BLaER1 treated with 17β-estradiol and CSF1 and Interleukin-3, amounts not matched to agents 10 nM and 100 nM (cell line): ENCODE measurements at regions not wholly inside any gene's neighbourhood (a gene's known extent, or its start where the extent isn't known, plus 50 kb on each side); places are given as distances from the start of the nearest gene placed in this dataset.
A peak's percentile ranks its signal among the peaks of the same experiment; 100 is the strongest.

ENCODE experiments used
- H3K27ac ChIP-seq, 11 experiments: shearing (Covaris generic); formaldehyde crosslinking; 2 replicates each; pipeline ENCODE4 v1.8.1; 2022
- H3K27me3 ChIP-seq, 11 experiments: shearing (Covaris generic); formaldehyde crosslinking; 2 replicates each; pipeline ENCODE4 v1.8.1; 2022
- H3K36me3 ChIP-seq, 11 experiments: shearing (Covaris generic); formaldehyde crosslinking; 2 replicates each; pipeline ENCODE4 v1.8.1; 2022
- H3K4me1 ChIP-seq, 10 experiments: shearing (Covaris generic); formaldehyde crosslinking; 2 replicates each; pipeline ENCODE4 v1.8.1; 2022
- H3K4me2 ChIP-seq, 11 experiments: shearing (Covaris generic); formaldehyde crosslinking; 2 replicates each; pipeline ENCODE4 v1.8.1; 2022
- H3K4me3 ChIP-seq, 10 experiments: shearing (Covaris generic); formaldehyde crosslinking; 2 replicates each; pipeline ENCODE4 v1.8.1; 2022
- H3K9ac ChIP-seq, 11 experiments: shearing (Covaris generic); formaldehyde crosslinking; 2 replicates each; pipeline ENCODE4 v1.8.1; 2022
- H3K9me3 ChIP-seq, 11 experiments: shearing (Covaris generic); formaldehyde crosslinking; replicated peaks in 1 of 11; 2 replicates each; pipeline ENCODE4 v1.8.1; 2022
- H4K20me1 ChIP-seq, 11 experiments: shearing (Covaris generic); formaldehyde crosslinking; 2 replicates each; pipeline ENCODE4 v1.8.1; 2022
- Cebpa-rat ChIP-seq, 11 experiments: shearing (Covaris generic); IDR thresholded peaks; 2 replicates each; pipeline ENCODE4 v1.8.1; 2022

GRCh38 chr6:74626288-74626687 lies 579.6 kb downstream of the COL12A1 start:
- no peak overlapping the region for H3K27ac ChIP-seq
- no peak overlapping the region for H3K9ac ChIP-seq
- no peak for TF ChIP-seq Cebpa-rat (IDR thresholded peaks at IDR 0.05)
- peaks cover 16 to 25% (median 21%) of the 10 kb centered on the region in 11 experiments for H3K9me3 ChIP-seq
- H3K4me2 ChIP-seq, result no peak overlapping the region
- no peak overlapping the region for H3K4me3 ChIP-seq
- H3K4me1 ChIP-seq, result no peaks in the 10 kb centered on the region
- no peaks in the 10 kb centered on the region for H4K20me1 ChIP-seq
- H3K36me3 ChIP-seq, result no peaks in the 10 kb centered on the region; a peak in 1 of 22 replicates
- no peaks in the 10 kb centered on the region for H3K27me3 ChIP-seq

- H3K4me3 ChIP-seq, result no peak overlapping the region
- H3K9me3 ChIP-seq, result peaks cover 16 to 30% (median 21%) of the 10 kb centered on the region in 11 experiments
- H3K27me3 ChIP-seq, result no peaks in the 10 kb centered on the region
- H3K4me2 ChIP-seq, result no peak overlapping the region
- H3K36me3 ChIP-seq, result no peaks in the 10 kb centered on the region; a peak in 1 of 22 replicates
- no peaks in the 10 kb centered on the region for H4K20me1 ChIP-seq
- 0 out of 22 replicates have a peak, but pooled peaks of 1 of the 11 experiments have one; percentile 50 for TF ChIP-seq Cebpa-rat (IDR thresholded peaks at IDR 0.05)
- H3K9ac ChIP-seq, result no peak overlapping the region
- H3K27ac ChIP-seq, result no peak overlapping the region
- H3K4me1 ChIP-seq, result no peaks in the 10 kb centered on the region
These were observed 582.8 kb downstream of the COL12A1 start for GRCh38 chr6:74623027-74623426.

- H3K9ac ChIP-seq, result no peak overlapping the region
These were observed 594.6 kb downstream of the COL12A1 start for GRCh38 chr6:74611220-74611619.

GRCh38 chr6:74610352-74610751 lies 595.5 kb downstream of the COL12A1 start:
- H3K9me3 ChIP-seq, result no peaks in the 10 kb centered on the region
- H3K27ac ChIP-seq, result no peak overlapping the region
- no peak overlapping the region for H3K9ac ChIP-seq
- peaks cover 0 to 54% (median 0%) of the 10 kb centered on the region in 10 experiments; a peak in 6 of 20 replicates for H3K4me1 ChIP-seq
- no peak for TF ChIP-seq Cebpa-rat (IDR thresholded peaks at IDR 0.05)
- no peaks in the 10 kb centered on the region for H3K36me3 ChIP-seq
- H3K4me2 ChIP-seq, result peak overlapping the region in 2 of 11 experiments; percentile 8 to 18; a peak in 2 of 22 replicates
- no peaks in the 10 kb centered on the region for H4K20me1 ChIP-seq
- no peaks in the 10 kb centered on the region for H3K27me3 ChIP-seq
- H3K4me3 ChIP-seq, result no peak overlapping the region

More at GRCh38 chr6:74611220-74611619, 594.6 kb downstream of the COL12A1 start:
- Histone ChIP-seq H3K27ac (no peak overlapping the region), H3K9me3 (peaks cover 0 to under 1% (median 0%) of the 10 kb centered on the region in 11 experiments; a peak in 2 of 22 replicates), H4K20me1 (no peaks in the 10 kb centered on the region), H3K4me1 (peaks cover 0 to 45% (median 0%) of the 10 kb centered on the region in 10 experiments; a peak in 6 of 20 replicates), H3K4me2 (no peak overlapping the region), H3K36me3 (no peaks in the 10 kb centered on the region), H3K27me3 (no peaks in the 10 kb centered on the region), H3K4me3 (no peak overlapping the region)
- TF ChIP-seq Cebpa-rat (IDR thresholded peaks at IDR 0.05), result no peak

GRCh38 chr6:74609871-74610270 lies 596.0 kb downstream of the COL12A1 start:
- H3K9ac ChIP-seq, result no peak overlapping the region
- peak overlapping the region in 3 of 11 experiments; percentile 7 to 23 (median 18); a peak in 3 of 22 replicates for H3K4me2 ChIP-seq
- H3K4me3 ChIP-seq, result no peak overlapping the region
- no peaks in the 10 kb centered on the region for H4K20me1 ChIP-seq
- no peaks in the 10 kb centered on the region for H3K27me3 ChIP-seq
- no peak overlapping the region for H3K27ac ChIP-seq
- H3K36me3 ChIP-seq, result no peaks in the 10 kb centered on the region
- TF ChIP-seq Cebpa-rat (IDR thresholded peaks at IDR 0.05), result no peak
- H3K9me3 ChIP-seq, result no peaks in the 10 kb centered on the region
- peaks cover 0 to 55% (median 0%) of the 10 kb centered on the region in 10 experiments; a peak in 6 of 20 replicates for H3K4me1 ChIP-seq

- no peak for TF ChIP-seq Cebpa-rat (IDR thresholded peaks at IDR 0.05)
- Histone ChIP-seq H3K27me3 (no peaks in the 10 kb centered on the region), H3K4me3 (no peak overlapping the region), H3K9me3 (no peaks in the 10 kb centered on the region), H3K4me2 (peak overlapping the region in 2 of 11 experiments; percentile 27 to 28; a peak in 3 of 22 replicates), H3K36me3 (no peaks in the 10 kb centered on the region), H3K9ac (no peak overlapping the region), H3K4me1 (peaks cover 0 to 62% (median 0%) of the 10 kb centered on the region in 10 experiments; a peak in 6 of 20 replicates), H4K20me1 (no peaks in the 10 kb centered on the region), H3K27ac (no peak overlapping the region)
These were observed 597.9 kb downstream of the COL12A1 start for GRCh38 chr6:74607934-74608333.

- H3K9me3 ChIP-seq, result no peaks in the 10 kb centered on the region
- no peak overlapping the region for H3K4me3 ChIP-seq
- no peaks in the 10 kb centered on the region for H4K20me1 ChIP-seq
- H3K27ac ChIP-seq, result no peak overlapping the region
- H3K9ac ChIP-seq, result no peak overlapping the region
- peak overlapping the region in 3 of 11 experiments; percentile 28 to 64 (median 43); a peak in 4 of 22 replicates for H3K4me2 ChIP-seq
- TF ChIP-seq Cebpa-rat (IDR thresholded peaks at IDR 0.05), result no peak
- H3K36me3 ChIP-seq, result no peaks in the 10 kb centered on the region
- H3K4me1 ChIP-seq, result peaks cover 0 to 64% (median 0%) of the 10 kb centered on the region in 10 experiments; a peak in 6 of 20 replicates
- no peaks in the 10 kb centered on the region for H3K27me3 ChIP-seq
These were observed 598.4 kb downstream of the COL12A1 start for GRCh38 chr6:74607468-74607867.

- no peaks in the 10 kb centered on the region for H3K27me3 ChIP-seq
- H3K27ac ChIP-seq, result peak overlapping the region in 2 of 11 experiments; percentile 36 to 49; a peak in 2 of 22 replicates
- H3K4me1 ChIP-seq, result peaks cover 0 to 68% (median 0%) of the 10 kb centered on the region in 10 experiments; a peak in 6 of 20 replicates
- no peak overlapping the region for H3K4me3 ChIP-seq
- no peaks in the 10 kb centered on the region for H4K20me1 ChIP-seq
- peak overlapping the region in 5 of 11 experiments; percentile 20 to 64 (median 33); a peak in 7 of 22 replicates for H3K4me2 ChIP-seq
- H3K36me3 ChIP-seq, result no peaks in the 10 kb centered on the region
- H3K9ac ChIP-seq, result no peak overlapping the region
- TF ChIP-seq Cebpa-rat (IDR thresholded peaks at IDR 0.05), result peak in 1 of 11 experiments; percentile 48; a peak in 1 of 22 replicates
- H3K9me3 ChIP-seq, result no peaks in the 10 kb centered on the region
These were observed 599.2 kb downstream of the COL12A1 start for GRCh38 chr6:74606582-74607071.

- H4K20me1 ChIP-seq, result no peaks in the 10 kb centered on the region
- TF ChIP-seq Cebpa-rat (IDR thresholded peaks at IDR 0.05), result no peak
- no peak overlapping the region for H3K9ac ChIP-seq
- H3K4me3 ChIP-seq, result no peak overlapping the region
- no peaks in the 10 kb centered on the region for H3K27me3 ChIP-seq
- H3K4me2 ChIP-seq, result peak overlapping the region in 3 of 11 experiments; percentile 28 to 64 (median 43); a peak in 6 of 22 replicates
- peak overlapping the region in 2 of 11 experiments; percentile 36 to 49; a peak in 2 of 22 replicates for H3K27ac ChIP-seq
- no peaks in the 10 kb centered on the region for H3K9me3 ChIP-seq
- H3K4me1 ChIP-seq, result peaks cover 0 to 68% (median 0%) of the 10 kb centered on the region in 10 experiments; a peak in 6 of 20 replicates
- no peaks in the 10 kb centered on the region for H3K36me3 ChIP-seq
These were observed 599.8 kb downstream of the COL12A1 start for GRCh38 chr6:74605922-74606581.
